MM.1S (cell line): ENCODE measurements at regions not wholly inside any gene's neighbourhood (a gene's known extent, or its start where the extent isn't known, plus 50 kb on each side); places are given as distances from the start of the nearest gene placed in this dataset.

Source experiments
- DNase-seq: peaks from one replicate; pipeline ENCODE4 v3.0.0-alpha.2; 2015
- H2AFZ ChIP-seq: fragments of 300-600 bp; sonication (generic); 2 replicates; pipeline ENCODE4 v1.6.0; 2016; ENCODE audit warnings: antibody characterized with exemption, low read length
- H3F3A ChIP-seq: fragments of 300-600 bp; sonication (generic); 2 replicates; pipeline ENCODE4 v1.6.1; 2016; ENCODE audit warnings: mild to moderate bottlenecking, antibody characterized with exemption, low read length, moderate library complexity, mixed read lengths; ENCODE audit not compliant: insufficient read depth
- H3K27ac ChIP-seq: fragments of 300-600 bp; sonication (generic); 2 replicates; pipeline ENCODE4 v1.5.1; 2016; ENCODE audit warnings: mild to moderate bottlenecking, low read length
- H3K27me3 ChIP-seq: fragments of 300-600 bp; sonication (generic); replicated peaks from 2 replicates; pipeline ENCODE4 v1.6.0; 2016; ENCODE audit warnings: low read length; ENCODE audit not compliant: insufficient read depth
- H3K36me3 ChIP-seq: fragments of 300-600 bp; sonication (generic); replicated peaks from 2 replicates; pipeline ENCODE4 v1.6.1; 2016; ENCODE audit warnings: mild to moderate bottlenecking, low read length, mixed read lengths; ENCODE audit not compliant: insufficient read depth
- H3K4me1 ChIP-seq: fragments of 300-600 bp; sonication (generic); 2 replicates; pipeline ENCODE4 v1.6.1; 2016; ENCODE audit warnings: low read length, mixed read lengths
- H3K4me2 ChIP-seq: fragments of 300-600 bp; sonication (generic); 2 replicates; pipeline ENCODE4 v1.6.0; 2016; ENCODE audit warnings: low read depth, low read length
- H3K4me3 ChIP-seq: fragments of 300-600 bp; sonication (generic); 2 replicates; pipeline ENCODE4 v1.5.1; 2016; ENCODE audit warnings: low read length, mixed read lengths
- H3K79me2 ChIP-seq: fragments of 300-600 bp; sonication (generic); 2 replicates; pipeline ENCODE4 v1.6.1; 2016; ENCODE audit warnings: mixed run types, low read length, mixed read lengths
- H3K9ac ChIP-seq: fragments of 300-600 bp; sonication (generic); 2 replicates; pipeline ENCODE4 v1.6.1; 2016; ENCODE audit warnings: low read length, mixed read lengths
- H3K9me2 ChIP-seq: fragments of 300-600 bp; sonication (generic); replicated peaks from 2 replicates; pipeline ENCODE4 v1.6.1; 2016; ENCODE audit warnings: mild to moderate bottlenecking, low read length, mixed read lengths; ENCODE audit not compliant: insufficient read depth
- H3K9me3 ChIP-seq: fragments of 300-600 bp; sonication (generic); replicated peaks from 2 replicates; pipeline ENCODE4 v1.6.1; 2016; ENCODE audit warnings: mild to moderate bottlenecking, low read length, mixed read lengths; ENCODE audit not compliant: insufficient read depth
- H4K20me1 ChIP-seq: fragments of 300-600 bp; sonication (generic); 2 replicates; pipeline ENCODE4 v1.6.1; 2016; ENCODE audit warnings: mild to moderate bottlenecking, low read length, moderate library complexity, mixed read lengths; ENCODE audit not compliant: insufficient read depth
- EZH2 ChIP-seq: fragments of 300-600 bp; sonication (generic); optimal IDR thresholded peaks from 2 replicates; pipeline ENCODE3; 2017; ENCODE audit warnings: low read depth, mild to moderate bottlenecking, antibody characterized with exemption, low read length, mixed read lengths
- EZH2phosphoT487 ChIP-seq: fragments of 300-600 bp; sonication (generic); IDR thresholded peaks from 2 replicates; pipeline ENCODE4 v1.6.1; 2018; ENCODE audit warnings: antibody characterized with exemption, low read length
- TF ChIP-seq, protein P1 (sequence below): fragments of 300-600 bp; sonication (generic); IDR thresholded peaks from 2 replicates; pipeline ENCODE4 v1.5.1; 2016; ENCODE audit warnings: antibody characterized with exemption, low read length, mixed read lengths

DNA sequence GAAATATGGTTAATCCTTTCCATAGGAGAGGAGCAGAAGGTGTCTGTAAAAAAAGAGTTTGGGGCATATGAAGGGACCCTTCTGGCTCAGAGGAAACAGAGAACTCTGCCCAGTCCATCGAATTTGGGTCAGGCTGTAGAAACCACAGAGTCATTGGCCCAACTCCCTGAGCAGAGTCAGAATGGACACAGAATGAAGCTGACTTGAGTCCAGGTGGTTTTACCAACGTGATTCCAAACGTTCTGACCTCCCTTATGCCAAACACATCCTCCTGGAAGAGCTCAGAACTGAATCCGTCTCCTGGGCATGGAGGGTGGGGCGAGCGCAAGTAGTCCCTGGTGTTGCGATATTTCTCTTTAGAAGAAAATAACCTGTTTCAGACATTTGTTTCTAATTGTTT lies 138.8 kb downstream of the DAD1 start:
- DNase-seq, result no peak
- Histone ChIP-seq H3K9ac (no peak overlapping the region), H3K4me3 (no peak overlapping the region), H4K20me1 (no peaks in the 10 kb centered on the region), H3F3A (no peaks in the 10 kb centered on the region), H3K27ac (no peak overlapping the region), H3K36me3 (no peaks in the 10 kb centered on the region), H3K4me2 (no peak overlapping the region), H3K9me3 (no peaks in the 10 kb centered on the region), H3K9me2 (no peaks in the 10 kb centered on the region), H2AFZ (no peak overlapping the region), H3K4me1 (no peaks in the 10 kb centered on the region), H3K27me3 (no peaks in the 10 kb centered on the region), H3K79me2 (no peaks in the 10 kb centered on the region)
- TF ChIP-seq, protein P1, sequence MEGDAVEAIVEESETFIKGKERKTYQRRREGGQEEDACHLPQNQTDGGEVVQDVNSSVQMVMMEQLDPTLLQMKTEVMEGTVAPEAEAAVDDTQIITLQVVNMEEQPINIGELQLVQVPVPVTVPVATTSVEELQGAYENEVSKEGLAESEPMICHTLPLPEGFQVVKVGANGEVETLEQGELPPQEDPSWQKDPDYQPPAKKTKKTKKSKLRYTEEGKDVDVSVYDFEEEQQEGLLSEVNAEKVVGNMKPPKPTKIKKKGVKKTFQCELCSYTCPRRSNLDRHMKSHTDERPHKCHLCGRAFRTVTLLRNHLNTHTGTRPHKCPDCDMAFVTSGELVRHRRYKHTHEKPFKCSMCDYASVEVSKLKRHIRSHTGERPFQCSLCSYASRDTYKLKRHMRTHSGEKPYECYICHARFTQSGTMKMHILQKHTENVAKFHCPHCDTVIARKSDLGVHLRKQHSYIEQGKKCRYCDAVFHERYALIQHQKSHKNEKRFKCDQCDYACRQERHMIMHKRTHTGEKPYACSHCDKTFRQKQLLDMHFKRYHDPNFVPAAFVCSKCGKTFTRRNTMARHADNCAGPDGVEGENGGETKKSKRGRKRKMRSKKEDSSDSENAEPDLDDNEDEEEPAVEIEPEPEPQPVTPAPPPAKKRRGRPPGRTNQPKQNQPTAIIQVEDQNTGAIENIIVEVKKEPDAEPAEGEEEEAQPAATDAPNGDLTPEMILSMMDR, result no peak
- TF ChIP-seq EZH2phosphoT487, result no peak
- TF ChIP-seq EZH2, result no peak

DNA sequence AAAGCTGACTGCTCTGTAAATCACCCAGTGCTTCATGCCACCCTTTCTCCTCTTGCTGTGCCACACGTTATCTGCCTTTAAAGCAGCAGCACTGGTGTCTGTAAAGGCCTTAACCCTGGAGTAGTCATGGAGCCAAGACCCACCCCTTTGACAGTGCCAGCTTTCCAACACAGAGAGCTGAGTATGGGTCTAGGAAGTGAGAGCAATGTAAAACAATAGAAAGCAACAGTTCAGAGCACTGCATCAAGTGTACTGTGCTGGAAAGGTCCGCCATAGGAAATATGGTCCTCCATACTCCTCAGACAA lies 139.5 kb downstream of the DAD1 start:
- Histone ChIP-seq H3K27ac (no peak overlapping the region), H3K4me2 (no peak overlapping the region), H3K4me3 (no peak overlapping the region), H3K9ac (no peak overlapping the region), H3K9me2 (no peaks in the 10 kb centered on the region), H3K4me1 (no peaks in the 10 kb centered on the region), H3K36me3 (no peaks in the 10 kb centered on the region), H3K9me3 (no peaks in the 10 kb centered on the region), H3K79me2 (no peaks in the 10 kb centered on the region), H3K27me3 (no peaks in the 10 kb centered on the region), H3F3A (no peaks in the 10 kb centered on the region), H4K20me1 (no peaks in the 10 kb centered on the region), H2AFZ (no peak overlapping the region)
- no peak for TF ChIP-seq EZH2
- TF ChIP-seq EZH2phosphoT487, result no peak
- TF ChIP-seq, protein P1, result no peak
- DNase-seq, result no peak

DNA sequence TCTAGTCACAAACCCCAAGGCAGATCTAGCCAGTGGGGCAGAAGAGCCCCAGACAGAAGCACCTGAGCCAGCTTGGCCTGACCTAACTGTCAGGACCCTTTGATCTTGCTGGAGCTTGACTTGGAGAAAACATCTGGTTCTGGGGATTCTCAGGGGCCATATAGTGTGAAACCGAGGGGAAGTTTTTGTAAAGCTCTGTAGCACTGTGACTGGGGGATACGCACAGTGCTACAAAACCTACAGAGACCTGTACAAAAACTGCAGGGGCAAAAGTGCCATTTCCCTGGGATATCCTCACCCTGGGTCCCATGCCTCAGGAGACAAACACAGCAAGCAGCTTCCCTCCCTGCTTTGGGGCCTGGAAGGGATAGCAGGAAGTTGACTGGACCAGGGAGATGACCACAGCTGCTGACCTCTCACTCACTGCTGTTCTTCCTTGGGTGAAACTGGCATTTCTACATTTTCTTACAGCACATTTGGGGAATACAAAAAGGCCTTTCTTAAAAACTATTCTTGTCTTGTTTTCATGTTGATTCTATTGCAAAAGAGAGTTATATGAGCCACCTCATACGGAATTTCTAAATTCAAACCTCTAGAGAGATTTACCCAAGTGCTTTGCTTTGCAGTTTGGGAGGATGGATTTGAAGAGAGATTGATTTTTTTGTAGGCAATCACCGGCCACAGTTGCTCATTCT lies 140.0 kb downstream of the DAD1 start:
- H3K4me2 ChIP-seq, result no peak overlapping the region
- H3K9me3 ChIP-seq, result no peaks in the 10 kb centered on the region
- H3K9ac ChIP-seq, result no peak overlapping the region

More for the DNA sequence above, 140.0 kb downstream of the DAD1 start:
- DNase-seq, result no peak
- no peak overlapping the region for H3K4me3 ChIP-seq
- H4K20me1 ChIP-seq, result no peaks in the 10 kb centered on the region
- no peaks in the 10 kb centered on the region for H3K9me2 ChIP-seq
- no peaks in the 10 kb centered on the region for H3K79me2 ChIP-seq
- TF ChIP-seq, protein P1, result no peak
- no peak for TF ChIP-seq EZH2phosphoT487
- no peak for TF ChIP-seq EZH2
- H2AFZ ChIP-seq, result no peak overlapping the region
- no peaks in the 10 kb centered on the region for H3K27me3 ChIP-seq
- H3K27ac ChIP-seq, result no peak overlapping the region
- H3K36me3 ChIP-seq, result no peaks in the 10 kb centered on the region
- H3K4me1 ChIP-seq, result no peaks in the 10 kb centered on the region
- no peaks in the 10 kb centered on the region for H3F3A ChIP-seq
